Effector memory CD4-positive, alpha-beta T cell (primary cell): ENCODE measurements at regions not wholly inside any gene's neighbourhood (a gene's known extent, or its start where the extent isn't known, plus 50 kb on each side); places are given as distances from the start of the nearest gene placed in this dataset.
"Not testable (repeated sequence)": the region's sequence is repeated elsewhere in the genome, so short reads cannot be mapped to it uniquely, and the experiment has no call there.

Experiments
- DNase-seq, 3 donors: peaks; one replicate each; pipeline ENCODE4 v3.0.0-alpha.2; 2020
- H3K27ac ChIP-seq: 2 replicates; pipeline ENCODE4 v1.7.0; 2013; ENCODE audit warnings: mild to moderate bottlenecking, low read length, moderate library complexity; ENCODE audit not compliant: insufficient read depth, poor library complexity, severe bottlenecking
- H3K27me3 ChIP-seq: replicated peaks from 2 replicates; pipeline ENCODE4 v1.7.0; 2013; ENCODE audit warnings: mild to moderate bottlenecking, low read length; ENCODE audit not compliant: insufficient read depth, control insufficient read depth, poor library complexity, severe bottlenecking
- H3K36me3 ChIP-seq: 2 replicates; pipeline ENCODE4 v1.7.0; 2013; ENCODE audit warnings: mild to moderate bottlenecking, low read length, moderate library complexity; ENCODE audit not compliant: control insufficient read depth, insufficient read depth
- H3K4me1 ChIP-seq: 2 replicates; pipeline ENCODE4 v1.7.0; 2013; ENCODE audit warnings: low read length, mild to moderate bottlenecking; ENCODE audit not compliant: control insufficient read depth, insufficient read depth, poor library complexity, severe bottlenecking
- H3K4me3 ChIP-seq: 2 replicates; pipeline ENCODE4 v1.7.0; 2013; ENCODE audit warnings: low read length, low read depth, mild to moderate bottlenecking; ENCODE audit not compliant: insufficient read depth, poor library complexity, severe bottlenecking
- H3K9me3 ChIP-seq: 2 replicates; pipeline ENCODE4 v1.7.0; 2013; ENCODE audit warnings: mild to moderate bottlenecking, low read length, moderate library complexity; ENCODE audit not compliant: control insufficient read depth

DNA sequence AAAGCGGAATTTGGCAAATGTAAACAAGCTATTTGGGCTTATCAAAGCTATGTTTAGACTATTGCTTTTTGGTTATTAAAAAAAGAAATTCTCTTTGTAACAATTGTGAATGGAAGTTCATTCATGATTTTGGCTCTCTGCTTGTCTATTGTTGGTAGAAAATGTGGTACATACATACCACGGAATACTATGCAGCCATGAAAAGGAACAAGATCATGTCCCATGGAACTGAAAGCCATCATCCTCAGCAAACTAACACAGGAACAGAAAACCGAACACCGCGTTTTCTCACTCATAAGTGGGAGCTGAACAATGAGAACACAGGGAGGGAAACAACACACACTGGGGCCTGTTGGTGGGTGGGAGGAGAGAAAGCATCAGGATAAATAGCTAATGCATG is 465.4 kb downstream of the SETD4 start:
- H3K9me3 ChIP-seq = no peaks in the 10 kb centered on the region
- no peaks in the 10 kb centered on the region for H3K36me3 ChIP-seq
- H3K4me1 ChIP-seq = no peaks in the 10 kb centered on the region
- H3K4me3 ChIP-seq = no peak overlapping the region
- no peak overlapping the region for H3K27ac ChIP-seq
- DNase-seq = no peak
- no peaks in the 10 kb centered on the region for H3K27me3 ChIP-seq

DNA sequence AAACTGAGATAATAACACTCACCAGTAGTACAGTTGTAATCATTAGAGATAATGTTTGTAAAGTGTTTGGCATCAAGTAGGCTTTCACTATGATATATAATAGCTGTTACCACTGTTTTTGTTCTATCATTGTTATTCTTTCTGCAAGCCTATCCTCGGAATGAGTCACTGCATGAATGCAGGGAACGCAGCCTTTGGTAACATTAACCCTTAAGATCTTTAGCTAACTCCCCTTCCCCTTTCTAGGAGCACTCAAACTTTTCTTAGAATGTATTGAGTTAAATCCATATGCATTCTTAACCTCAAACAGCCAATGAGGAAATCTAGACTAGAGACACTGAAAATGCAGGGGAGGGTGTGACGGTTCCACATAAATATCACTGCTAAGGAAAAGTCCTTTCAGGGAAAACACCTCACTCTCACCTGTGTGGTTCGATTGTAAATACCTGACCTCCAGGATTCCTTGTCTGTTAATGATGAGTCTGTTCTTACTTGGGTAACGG is 467.3 kb downstream of the SETD4 start:
- Histone ChIP-seq H3K4me3 (no peak overlapping the region), H3K27ac (no peak overlapping the region), H3K9me3 (no peaks in the 10 kb centered on the region), H3K27me3 (peaks cover 1% of the 10 kb centered on the region), H3K4me1 (no peaks in the 10 kb centered on the region), H3K36me3 (no peaks in the 10 kb centered on the region)
- no peak for DNase-seq

DNA sequence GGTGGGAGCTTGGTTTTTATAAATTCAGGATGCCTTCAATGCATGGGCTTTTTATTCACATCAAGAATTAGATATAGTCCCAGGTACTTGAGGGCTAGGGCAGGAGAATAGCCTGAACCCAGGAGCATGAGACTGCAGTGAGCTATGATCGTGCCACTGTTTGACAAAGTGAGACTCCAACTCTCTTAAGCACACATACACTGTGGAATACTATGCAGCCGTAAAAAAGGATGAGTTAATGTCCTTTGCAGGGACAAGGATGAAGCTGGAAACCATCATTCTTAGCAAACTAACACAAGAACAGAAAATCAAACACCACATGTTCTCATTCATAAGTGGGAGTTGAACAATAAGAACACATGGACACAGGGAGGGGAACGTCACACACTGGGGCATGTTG is 470.0 kb downstream of the SETD4 start:
- not testable (repeated sequence) for H3K4me3 ChIP-seq, H3K27me3 ChIP-seq

DNA sequence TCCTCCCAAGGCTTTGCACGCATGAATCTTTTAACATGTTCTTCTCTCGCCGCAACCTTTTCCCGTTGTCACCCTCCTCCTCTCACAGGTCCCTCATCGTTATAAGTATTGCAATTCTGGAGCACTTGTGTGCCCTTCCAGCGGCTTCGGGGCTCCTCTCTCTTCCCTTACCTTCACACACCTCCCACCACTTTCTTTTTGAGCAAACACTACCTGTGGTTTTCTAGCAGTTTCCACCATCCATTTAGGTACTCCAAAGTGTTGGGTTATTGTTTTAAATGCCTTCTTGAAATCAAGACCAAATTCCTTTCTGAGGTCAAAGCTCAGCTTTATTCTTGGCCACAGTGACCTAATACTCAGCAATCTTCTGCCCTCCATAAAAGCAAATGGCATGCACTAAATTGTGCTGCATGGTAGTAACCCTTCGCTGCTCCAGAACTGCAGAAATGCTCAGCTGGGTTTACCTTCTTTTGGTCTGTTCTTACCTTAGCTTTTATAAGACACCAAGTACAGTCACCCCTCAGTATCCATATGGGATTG is 472.4 kb downstream of the SETD4 start:
- Histone ChIP-seq H3K9me3 (no peaks in the 10 kb centered on the region), H3K36me3 (no peaks in the 10 kb centered on the region), H3K27ac (no peak overlapping the region), H3K4me3 (no peak overlapping the region), H3K27me3 (peaks cover 8% of the 10 kb centered on the region), H3K4me1 (no peaks in the 10 kb centered on the region)
- DNase-seq = no peak

More for the DNA sequence above, 470.0 kb downstream of the SETD4 start:
- H3K9me3 ChIP-seq, H3K4me1 ChIP-seq, DNase-seq, H3K36me3 ChIP-seq, H3K27ac ChIP-seq: not testable (repeated sequence)

DNA sequence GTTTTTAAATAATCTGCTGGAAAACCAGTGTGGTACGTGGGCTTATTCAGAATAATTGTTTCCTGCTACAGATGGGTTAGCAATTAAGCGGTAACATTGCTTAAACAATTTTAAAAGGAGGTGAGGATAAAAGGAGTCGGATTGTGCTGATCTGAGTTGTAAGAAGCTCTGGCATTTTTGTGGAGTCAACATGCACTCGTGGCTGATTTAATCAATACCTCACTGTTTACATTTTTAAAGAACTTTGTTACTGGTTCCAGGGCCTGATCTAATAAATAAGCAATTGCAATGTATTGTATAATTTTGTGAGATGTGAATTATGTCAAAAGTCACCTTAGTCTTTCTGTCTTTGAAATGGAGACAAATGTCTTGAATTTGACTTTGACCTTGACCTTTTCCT is 474.0 kb downstream of the SETD4 start:
- Histone ChIP-seq H3K4me3 (no peak overlapping the region), H3K27ac (no peak overlapping the region), H3K36me3 (no peaks in the 10 kb centered on the region), H3K27me3 (peaks cover 8% of the 10 kb centered on the region), H3K9me3 (no peaks in the 10 kb centered on the region), H3K4me1 (no peaks in the 10 kb centered on the region)
- no peak for DNase-seq

DNA sequence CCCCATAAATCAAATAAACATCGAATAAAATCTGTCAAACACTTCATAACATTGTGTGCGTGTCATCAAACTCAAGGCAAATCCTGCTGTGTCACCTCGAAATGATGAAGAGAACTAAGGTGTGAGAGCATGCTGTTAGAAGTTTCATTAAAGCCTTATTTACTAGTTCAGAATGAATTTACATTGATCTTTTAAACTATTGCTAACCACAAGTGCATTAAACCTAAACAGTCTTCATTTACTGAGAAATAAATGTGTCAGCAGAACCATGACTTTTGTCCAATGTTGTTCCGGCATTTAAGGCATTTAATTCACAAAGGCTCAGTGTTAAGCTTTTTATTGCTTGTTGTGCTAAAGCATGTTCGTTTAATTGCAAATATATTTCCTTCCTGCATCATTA is 474.4 kb downstream of the SETD4 start:
- Histone ChIP-seq H3K9me3 (no peaks in the 10 kb centered on the region), H3K27ac (no peak overlapping the region), H3K4me3 (no peak overlapping the region), H3K27me3 (peaks cover 8% of the 10 kb centered on the region), H3K4me1 (no peaks in the 10 kb centered on the region), H3K36me3 (no peaks in the 10 kb centered on the region)
- DNase-seq = no peak

DNA sequence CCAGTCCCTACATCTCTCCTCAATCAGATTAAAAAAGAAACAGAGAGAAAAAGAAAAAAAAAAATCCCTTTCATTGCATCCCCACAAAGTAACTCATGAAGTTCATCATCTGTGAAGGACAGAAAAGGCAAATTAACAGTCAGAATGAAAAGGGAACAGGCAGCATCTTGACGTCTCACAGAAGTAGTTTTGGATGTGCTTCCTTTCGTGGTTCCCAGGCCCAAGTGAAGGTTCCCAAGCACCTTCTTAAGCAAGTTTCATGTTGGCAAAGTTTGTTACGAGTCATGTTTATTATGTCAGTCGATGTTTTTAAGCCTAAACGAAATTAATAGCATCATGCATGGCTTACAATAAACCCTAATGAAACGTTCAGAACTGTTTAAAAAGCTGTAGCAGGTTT is 475.2 kb downstream of the SETD4 start:
- no peak overlapping the region for H3K27ac ChIP-seq
- no peak for DNase-seq
- H3K27me3 ChIP-seq = peaks cover 8% of the 10 kb centered on the region

DNA sequence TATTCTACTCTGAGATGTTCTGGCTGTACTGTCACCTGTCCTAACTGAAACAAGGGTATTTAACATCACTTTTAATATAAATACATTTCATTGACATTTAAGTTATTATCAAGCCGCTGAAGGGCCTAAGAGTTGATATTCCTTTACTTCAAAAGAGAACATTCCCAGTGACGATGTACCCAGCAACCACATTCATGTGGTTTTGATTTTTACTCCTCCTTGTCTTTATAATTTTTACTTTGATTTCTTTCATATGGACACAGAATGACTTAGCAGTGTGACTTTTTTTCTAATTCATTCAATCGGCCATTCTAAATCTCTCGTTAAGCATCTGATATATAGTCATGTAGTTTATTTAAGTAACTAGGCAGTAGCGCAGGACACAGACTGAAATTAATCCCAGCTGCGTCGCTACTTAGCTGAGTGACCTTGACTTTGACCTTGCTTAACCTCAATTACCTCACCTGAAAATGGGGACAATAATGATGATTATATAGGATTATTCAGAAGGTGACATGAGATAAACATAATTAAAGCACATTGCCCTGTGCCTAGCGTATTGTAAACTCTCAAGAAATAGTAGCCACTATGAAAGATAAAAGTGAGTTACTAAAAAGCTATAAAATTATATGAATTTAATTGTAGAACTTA is 476.6 kb downstream of the SETD4 start:
- no peak for DNase-seq
- H3K27me3 ChIP-seq = peaks cover 8% of the 10 kb centered on the region

More for the DNA sequence above, 475.2 kb downstream of the SETD4 start:
- H3K4me3 ChIP-seq = no peak overlapping the region
- H3K4me1 ChIP-seq = no peaks in the 10 kb centered on the region
- H3K9me3 ChIP-seq = no peaks in the 10 kb centered on the region
- H3K36me3 ChIP-seq = no peaks in the 10 kb centered on the region

DNA sequence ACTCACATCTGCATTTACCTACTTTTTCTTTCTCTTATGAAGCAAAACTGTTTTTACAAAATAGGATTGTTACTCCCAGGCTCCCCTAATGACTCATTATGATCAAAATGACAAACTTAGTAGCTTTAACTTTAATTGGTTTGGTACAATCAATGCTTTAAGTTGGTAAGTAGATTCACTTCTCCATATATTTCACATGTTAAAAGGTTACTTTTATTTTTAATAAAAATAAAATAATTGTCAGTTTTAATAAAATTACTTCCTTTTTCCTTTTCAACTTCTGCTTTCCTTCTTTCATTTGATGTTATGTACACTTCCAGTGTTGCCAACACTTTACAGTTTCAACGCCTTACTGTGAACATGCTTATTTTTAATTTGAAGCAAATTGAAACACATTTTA is 477.6 kb downstream of the SETD4 start:
- H3K4me3 ChIP-seq = no peak overlapping the region
- no peaks in the 10 kb centered on the region for H3K9me3 ChIP-seq
- H3K4me1 ChIP-seq = no peaks in the 10 kb centered on the region
- H3K27me3 ChIP-seq = peaks cover 4% of the 10 kb centered on the region
- DNase-seq = no peak
- no peak overlapping the region for H3K27ac ChIP-seq
- H3K36me3 ChIP-seq = no peaks in the 10 kb centered on the region

More for the DNA sequence above, 476.6 kb downstream of the SETD4 start:
- no peaks in the 10 kb centered on the region for H3K4me1 ChIP-seq
- H3K9me3 ChIP-seq = no peaks in the 10 kb centered on the region
- no peak overlapping the region for H3K4me3 ChIP-seq
- H3K27ac ChIP-seq = no peak overlapping the region
- no peaks in the 10 kb centered on the region for H3K36me3 ChIP-seq

DNA sequence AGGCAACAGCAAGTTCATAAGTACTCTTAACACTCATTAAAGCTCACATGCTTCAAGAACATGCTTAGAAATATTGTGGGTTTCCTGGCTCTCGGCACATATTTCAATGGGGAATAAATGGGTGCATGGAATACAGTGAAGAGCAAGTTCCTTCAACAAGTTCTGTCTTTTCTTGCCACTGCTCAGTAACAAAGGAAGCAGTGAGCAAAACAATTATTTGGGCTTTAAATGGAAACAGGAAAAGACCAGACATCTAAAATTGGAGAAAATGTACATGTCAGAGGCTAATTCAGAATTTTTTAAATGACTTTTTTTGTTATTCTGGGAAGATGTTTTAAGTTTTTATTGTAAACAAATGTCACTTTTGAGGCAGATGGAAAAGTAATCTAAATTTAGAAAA is 478.7 kb downstream of the SETD4 start:
- no peaks in the 10 kb centered on the region for H3K27me3 ChIP-seq
- H3K27ac ChIP-seq = no peak overlapping the region
- no peak for DNase-seq
- H3K4me3 ChIP-seq = no peak overlapping the region
- no peaks in the 10 kb centered on the region for H3K36me3 ChIP-seq
- no peaks in the 10 kb centered on the region for H3K9me3 ChIP-seq
- no peaks in the 10 kb centered on the region for H3K4me1 ChIP-seq
